HEK293 (cell line): ENCODE measurements at regions not wholly inside any gene's neighbourhood (a gene's known extent, or its start where the extent isn't known, plus 50 kb on each side); places are given as distances from the start of the nearest gene placed in this dataset.

Source experiments
- CTCF ChIA-PET: fragments of 350-600 bp; formaldehyde crosslinking; extraction: SDS; loops from one replicate; lab custom pipeline; 2021; ENCODE audit warnings: antibody characterized with exemption; lab: Yijun Ruan, JAX
- POLR2A ChIA-PET: fragments of 300-600 bp; formaldehyde crosslinking; extraction: SDS; loops from one replicate; lab custom pipeline; 2020; ENCODE audit warnings: antibody characterized with exemption, inconsistent platforms; lab: Yijun Ruan, JAX
- H3K27ac ChIP-seq: fragments of 200-500 bp; sonication (Bioruptor generic); 2 replicates; pipeline ENCODE4 v1.5.1; 2014; ENCODE audit warnings: low read depth, low read length, control low read depth, inconsistent platforms; ENCODE audit errors: extremely low read depth
- H3K36me3 ChIP-seq, 2 experiments: fragments of 200-500 bp in 1 of 2; sonication (Bioruptor generic) in 1 of 2; 1 replicate in 1 of 2; 2 replicates in 1 of 2; pipeline ENCODE4 v1.5.1; 2014 to 2017; ENCODE audit warnings: inconsistent platforms in 2 of 2, low read length in 2 of 2; ENCODE audit not compliant: control insufficient read depth in 2 of 2, insufficient read depth in 1 of 2
- H3K4me1 ChIP-seq: fragments of 200-500 bp; sonication (Bioruptor generic); 2 replicates; pipeline ENCODE4 v1.5.1; 2014; ENCODE audit warnings: mild to moderate bottlenecking, low read length, inconsistent platforms; ENCODE audit not compliant: control insufficient read depth, insufficient read depth
- H3K4me3 ChIP-seq: 2 replicates; pipeline ENCODE4 v1.5.1; 2011; ENCODE audit warnings: low read depth, mild to moderate bottlenecking, control low read depth, low read length, moderate library complexity
- H3K9me3 ChIP-seq: fragments of 200-500 bp; sonication (Bioruptor generic); 2 replicates; pipeline ENCODE4 v1.5.1; 2014; ENCODE audit warnings: low read depth, low read length, inconsistent platforms; ENCODE audit not compliant: control insufficient read depth, insufficient read depth
- CTCF ChIP-seq: fragments of 450-650 bp; formaldehyde crosslinking; IDR thresholded peaks from 2 replicates; pipeline ENCODE4 v1.5.1; 2016; ENCODE audit warnings: missing biosample characterization, missing genetic modification characterization
- GLIS1 ChIP-seq: fragments of 450-650 bp; formaldehyde crosslinking; IDR thresholded peaks from 2 replicates; pipeline ENCODE4 v1.5.1; 2016; ENCODE audit warnings: missing biosample characterization, missing genetic modification characterization
- KLF10 ChIP-seq: fragments of 450-650 bp; IDR thresholded peaks from 2 replicates; pipeline ENCODE4 v1.5.1; 2018; ENCODE audit warnings: missing biosample characterization, mild to moderate bottlenecking, missing genetic modification characterization
- PRDM10 ChIP-seq: fragments of 450-650 bp; formaldehyde crosslinking; IDR thresholded peaks from 2 replicates; pipeline ENCODE4 v1.5.1; 2016; ENCODE audit warnings: missing biosample characterization, missing genetic modification characterization
- PRDM2 ChIP-seq: fragments of 450-650 bp; formaldehyde crosslinking; IDR thresholded peaks from 2 replicates; pipeline ENCODE4 v1.5.1; 2016; ENCODE audit warnings: missing biosample characterization, missing genetic modification characterization, borderline replicate concordance
- TSHZ1 ChIP-seq: fragments of 450-650 bp; formaldehyde crosslinking; IDR thresholded peaks from 2 replicates; pipeline ENCODE4 v1.5.1; 2016; ENCODE audit warnings: missing biosample characterization, missing genetic modification characterization, borderline replicate concordance
- YY1 ChIP-seq: fragments of 450-650 bp; formaldehyde crosslinking; IDR thresholded peaks from 2 replicates; pipeline ENCODE4 v1.5.1; 2018; ENCODE audit warnings: missing biosample characterization, missing genetic modification characterization
- ZBTB48 ChIP-seq: fragments of 450-650 bp; formaldehyde crosslinking; IDR thresholded peaks from 2 replicates; pipeline ENCODE4 v1.5.1; 2016; ENCODE audit warnings: missing biosample characterization, missing genetic modification characterization
- ZNF132 ChIP-seq: fragments of 450-650 bp; formaldehyde crosslinking; IDR thresholded peaks from 2 replicates; pipeline ENCODE4 v1.5.1; 2017; ENCODE audit warnings: missing biosample characterization, missing genetic modification characterization, borderline replicate concordance
- ZNF2 ChIP-seq: fragments of 450-650 bp; formaldehyde crosslinking; IDR thresholded peaks from 2 replicates; pipeline ENCODE4 v1.5.1; 2016; ENCODE audit warnings: missing biosample characterization, missing genetic modification characterization
- ZNF239 ChIP-seq: fragments of 450-650 bp; formaldehyde crosslinking; IDR thresholded peaks from 2 replicates; pipeline ENCODE4 v1.5.1; 2016; ENCODE audit warnings: missing biosample characterization, missing genetic modification characterization
- ZNF26 ChIP-seq: fragments of 450-650 bp; formaldehyde crosslinking; IDR thresholded peaks from 2 replicates; pipeline ENCODE4 v1.5.1; 2016; ENCODE audit warnings: missing biosample characterization, missing genetic modification characterization
- ZNF423 ChIP-seq: fragments of 450-650 bp; formaldehyde crosslinking; IDR thresholded peaks from 2 replicates; pipeline ENCODE4 v1.5.1; 2016; ENCODE audit warnings: missing biosample characterization, missing genetic modification characterization
- ZNF626 ChIP-seq: fragments of 450-650 bp; sonication (Bioruptor Pico); formaldehyde crosslinking; IDR thresholded peaks from 2 replicates; pipeline ENCODE4 v1.5.1; 2018; ENCODE audit warnings: missing biosample characterization, missing genetic modification characterization, inconsistent platforms
- ZNF639 ChIP-seq: fragments of 450-650 bp; formaldehyde crosslinking; IDR thresholded peaks from 2 replicates; pipeline ENCODE4 v1.5.1; 2016; ENCODE audit warnings: missing biosample characterization, missing genetic modification characterization
- ZNF654 ChIP-seq: fragments of 450-650 bp; formaldehyde crosslinking; IDR thresholded peaks from 2 replicates; pipeline ENCODE4 v1.5.1; 2016; ENCODE audit warnings: low read depth, missing biosample characterization, missing genetic modification characterization
- ZNF777 ChIP-seq: fragments of 450-650 bp; formaldehyde crosslinking; IDR thresholded peaks from 2 replicates; pipeline ENCODE4 v1.5.1; 2017; ENCODE audit warnings: missing biosample characterization, missing genetic modification characterization, borderline replicate concordance
- ZXDB ChIP-seq: fragments of 450-650 bp; formaldehyde crosslinking; IDR thresholded peaks from 2 replicates; pipeline ENCODE4 v1.5.1; 2016; ENCODE audit warnings: missing biosample characterization, missing genetic modification characterization

- no peaks in the 10 kb centered on the region for H3K36me3 ChIP-seq
- TF ChIP-seq KLF10: no peak
- no peak for TF ChIP-seq ZNF2
- TF ChIP-seq YY1 (tag by site-specific recombination): no peak
- no peak for TF ChIP-seq TSHZ1
- TF ChIP-seq CTCF: 0 out of 2 replicates have a peak, but pooled peaks have one; percentile 17
- no peak for TF ChIP-seq ZNF639 (tag by site-specific recombination)
- TF ChIP-seq ZNF777 (tag by site-specific recombination): no peak
- no peak for TF ChIP-seq ZBTB48 (tag by site-specific recombination)
- TF ChIP-seq ZNF239: no peak
- TF ChIP-seq ZNF626 (tag by site-specific recombination): no peak
- no peak for TF ChIP-seq ZNF26
- no peak for TF ChIP-seq ZXDB (tag by site-specific recombination)
- no peak for TF ChIP-seq ZNF132
- no peak for TF ChIP-seq GLIS1 (tag by site-specific recombination)
- TF ChIP-seq ZNF423 (tag by site-specific recombination): no peak
- TF ChIP-seq PRDM10 (tag by site-specific recombination): no peak
- TF ChIP-seq PRDM2 (tag by site-specific recombination): no peak
- TF ChIP-seq ZNF654: peak; percentile 26; the same call in 1 of the 2 replicates
- POLR2A ChIA-PET: no interaction called here
- H3K4me3 ChIP-seq: no peak overlapping the region
- H3K27ac ChIP-seq: no peak overlapping the region
- no peaks in the 10 kb centered on the region for H3K9me3 ChIP-seq
- no peaks in the 10 kb centered on the region for H3K4me1 ChIP-seq
- CTCF ChIA-PET: interaction anchor here (0.6 to 2.9 kb wide), 7 partner anchors 8 to 832 kb away, joined by 3 to 19 read pairs (median 3); no protein-coding TSS in a partner anchor
Measured at GRCh38 chr6:164106345-164106769, 691.8 kb downstream of the QKI start.
